SH-SY5Y (cell line): ENCODE measurements at regions not wholly inside any gene's neighbourhood (a gene's known extent, or its start where the extent isn't known, plus 50 kb on each side); places are given as distances from the start of the nearest gene placed in this dataset.

Source experiments
- GATA2 ChIP-seq: IDR thresholded peaks from 2 replicates; pipeline ENCODE4 v1.6.1; 2011; ENCODE audit warnings: mild to moderate bottlenecking, low read depth, low read length
- GATA3 ChIP-seq: IDR thresholded peaks from 2 replicates; pipeline ENCODE4 v1.6.1; 2011; ENCODE audit warnings: low read depth, mild to moderate bottlenecking, low read length, moderate library complexity

DNA sequence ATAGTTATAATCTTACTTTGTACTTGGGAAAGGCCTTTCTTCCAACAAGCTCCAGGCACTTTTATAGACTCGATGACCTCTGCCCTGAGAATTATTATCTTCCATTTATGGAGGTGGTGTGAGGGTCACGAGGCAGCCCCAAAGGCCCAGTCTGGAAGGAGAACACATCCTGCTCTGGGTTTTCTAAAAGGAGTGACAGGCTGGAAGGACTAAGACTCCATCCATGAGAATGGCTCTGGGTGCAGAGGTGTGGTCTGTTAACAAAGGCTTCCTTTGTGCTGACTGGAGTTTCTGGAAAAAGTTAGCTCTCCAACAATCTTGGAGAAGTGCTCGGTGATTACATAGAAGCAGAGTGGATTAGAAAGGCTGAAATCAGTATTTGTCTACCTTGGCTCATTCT is 74.7 kb upstream of the SESN3 start:
- TF ChIP-seq GATA3, result no peak
- TF ChIP-seq GATA2, result no peak
